Stomach (tissue), 4 donors: ENCODE measurements at regions not wholly inside any gene's neighbourhood (a gene's known extent, or its start where the extent isn't known, plus 50 kb on each side); places are given as distances from the start of the nearest gene placed in this dataset.

Experiments
- EP300 ChIP-seq: sonication (generic); formaldehyde crosslinking; IDR thresholded peaks from one replicate; pipeline ENCODE4 v1.6.1; 2017; ENCODE audit warnings: antibody characterized with exemption
- POLR2A ChIP-seq, 4 donors: fragments of 450-650 bp; IDR thresholded peaks; one replicate each; pipeline ENCODE4 v1.6.1; 2016; ENCODE audit warnings: antibody characterized with exemption in 4 of 4, control low read depth in 2 of 4, mild to moderate bottlenecking in 1 of 4, moderate library complexity in 1 of 4
- POLR2AphosphoS5 ChIP-seq, 3 donors: sonication (generic); formaldehyde crosslinking; IDR thresholded peaks; one replicate each; pipeline ENCODE4 v1.6.1; 2016; ENCODE audit warnings: antibody characterized with exemption in 3 of 3
- TF ChIP-seq, protein P1 (sequence below), 7 experiments: fragments of 450-650 bp in 4 of 7; fragments of 200-600 bp in 3 of 7; sonication (generic) in 3 of 7; IDR thresholded peaks; one replicate each; pipeline ENCODE4 v1.5.1; 2016 to 2019; ENCODE audit warnings: antibody characterized with exemption in 7 of 7, control low read depth in 2 of 7, mild to moderate bottlenecking in 1 of 7

DNA sequence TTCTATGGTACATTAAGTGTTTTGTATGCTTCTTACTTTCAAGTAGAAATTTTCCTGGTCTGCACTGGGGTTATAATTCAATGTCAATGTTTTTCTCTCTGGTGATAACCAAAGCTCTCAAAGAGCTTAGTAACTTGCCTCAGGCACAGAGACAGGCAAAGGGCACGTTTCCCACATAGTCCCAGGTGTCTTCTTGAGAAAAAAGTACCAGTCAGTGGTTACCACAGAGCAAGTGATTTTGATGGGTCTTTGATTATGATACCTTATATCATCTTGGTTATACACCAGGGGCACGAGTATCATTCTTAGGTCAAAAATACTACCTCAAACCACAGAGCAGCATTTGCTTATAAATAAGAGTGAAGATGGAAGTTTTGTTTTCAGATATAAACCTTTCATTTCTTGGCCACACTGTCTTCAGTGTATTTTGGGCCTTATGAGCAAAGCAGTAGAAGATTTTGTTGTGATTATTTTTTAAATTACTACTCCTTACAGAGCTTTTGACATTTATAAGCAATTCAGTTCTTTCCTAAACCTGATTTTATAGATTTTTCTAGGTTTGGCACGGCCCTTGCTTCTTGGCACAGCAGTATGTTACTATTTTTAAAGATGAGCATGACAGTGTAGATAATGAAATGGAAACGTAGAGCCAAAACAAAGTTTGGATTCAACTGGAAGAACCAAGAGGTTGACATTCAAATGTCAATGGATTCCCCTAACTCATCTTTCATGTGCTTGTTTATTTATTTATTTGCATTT, 85.3 kb upstream of the TLL1 start:
- TF ChIP-seq, protein P1, sequence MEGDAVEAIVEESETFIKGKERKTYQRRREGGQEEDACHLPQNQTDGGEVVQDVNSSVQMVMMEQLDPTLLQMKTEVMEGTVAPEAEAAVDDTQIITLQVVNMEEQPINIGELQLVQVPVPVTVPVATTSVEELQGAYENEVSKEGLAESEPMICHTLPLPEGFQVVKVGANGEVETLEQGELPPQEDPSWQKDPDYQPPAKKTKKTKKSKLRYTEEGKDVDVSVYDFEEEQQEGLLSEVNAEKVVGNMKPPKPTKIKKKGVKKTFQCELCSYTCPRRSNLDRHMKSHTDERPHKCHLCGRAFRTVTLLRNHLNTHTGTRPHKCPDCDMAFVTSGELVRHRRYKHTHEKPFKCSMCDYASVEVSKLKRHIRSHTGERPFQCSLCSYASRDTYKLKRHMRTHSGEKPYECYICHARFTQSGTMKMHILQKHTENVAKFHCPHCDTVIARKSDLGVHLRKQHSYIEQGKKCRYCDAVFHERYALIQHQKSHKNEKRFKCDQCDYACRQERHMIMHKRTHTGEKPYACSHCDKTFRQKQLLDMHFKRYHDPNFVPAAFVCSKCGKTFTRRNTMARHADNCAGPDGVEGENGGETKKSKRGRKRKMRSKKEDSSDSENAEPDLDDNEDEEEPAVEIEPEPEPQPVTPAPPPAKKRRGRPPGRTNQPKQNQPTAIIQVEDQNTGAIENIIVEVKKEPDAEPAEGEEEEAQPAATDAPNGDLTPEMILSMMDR (IDR thresholded peaks at IDR 0.05) = no peak
- TF ChIP-seq POLR2A (IDR thresholded peaks at IDR 0.05) (no peak), POLR2AphosphoS5 (IDR thresholded peaks at IDR 0.05) (no peak), EP300 (no peak)
